SK-N-SH treated with all-trans-retinoic acid at 6 μM for 48 hours (cell line): ENCODE measurements at regions not wholly inside any gene's neighbourhood (a gene's known extent, or its start where the extent isn't known, plus 50 kb on each side); places are given as distances from the start of the nearest gene placed in this dataset.
A peak's percentile ranks its signal among the peaks of the same experiment; 100 is the strongest.

Experiments
- ATAC-seq: fragments of 200-7000 bp; cut with Tn5 transposase; 3 replicates; pipeline ENCODE4 v1.9.1; 2020; ENCODE audit warnings: mild to moderate bottlenecking, moderate library complexity
- ARNTL ChIP-seq: fragments of 450-650 bp; formaldehyde crosslinking; IDR thresholded peaks from 2 replicates; pipeline ENCODE4 v1.5.0; 2020; ENCODE audit warnings: low read depth, mild to moderate bottlenecking, moderate library complexity, borderline replicate concordance
- BACH2 ChIP-seq: fragments of 250-450 bp; sonication (Bioruptor Pico); IDR thresholded peaks from 2 replicates; pipeline ENCODE4 v1.9.0; 2021; ENCODE audit warnings: mild to moderate bottlenecking, borderline replicate concordance
- CREB5 ChIP-seq: fragments of 250-450 bp; sonication (Bioruptor Pico); IDR thresholded peaks from 2 replicates; pipeline ENCODE4 v1.5.1; 2020; ENCODE audit warnings: low read depth, mild to moderate bottlenecking, moderate library complexity
- CSDC2 ChIP-seq: fragments of 250-450 bp; sonication (Bioruptor Pico); IDR thresholded peaks from 2 replicates; pipeline ENCODE4 v1.5.0; 2020; ENCODE audit warnings: mild to moderate bottlenecking, moderate library complexity
- CSRNP3 ChIP-seq: fragments of 250-450 bp; sonication (Bioruptor Pico); IDR thresholded peaks from 2 replicates; pipeline ENCODE4 v1.5.1; 2021; ENCODE audit warnings: mild to moderate bottlenecking, moderate library complexity
- ESRRG ChIP-seq: fragments of 250-450 bp; sonication (Bioruptor Pico); IDR thresholded peaks from 2 replicates; pipeline ENCODE4 v1.6.1; 2021; ENCODE audit warnings: mild to moderate bottlenecking
- GLIS3 ChIP-seq: fragments of 250-450 bp; sonication (Bioruptor Pico); IDR thresholded peaks from 2 replicates; pipeline ENCODE4 v1.5.0; 2020; ENCODE audit warnings: mild to moderate bottlenecking, moderate library complexity
- ISL1 ChIP-seq: fragments of 250-450 bp; sonication (Bioruptor Pico); IDR thresholded peaks from 2 replicates; pipeline ENCODE4 v2.1.2; 2022; ENCODE audit warnings: mild to moderate bottlenecking, moderate library complexity
- OSR1 ChIP-seq: fragments of 250-450 bp; sonication (Bioruptor Pico); IDR thresholded peaks from 2 replicates; pipeline ENCODE4 v1.8.0; 2022; ENCODE audit warnings: moderate library complexity, mild to moderate bottlenecking, inconsistent platforms
- PATZ1 ChIP-seq: fragments of 250-450 bp; sonication (Bioruptor Pico); IDR thresholded peaks from 2 replicates; pipeline ENCODE4 v1.8.0; 2020; ENCODE audit warnings: mild to moderate bottlenecking, moderate library complexity, borderline replicate concordance
- POU6F1 ChIP-seq: fragments of 250-450 bp; sonication (Bioruptor Pico); IDR thresholded peaks from 2 replicates; pipeline ENCODE4 v1.8.0; 2021; ENCODE audit warnings: low read depth, mild to moderate bottlenecking, moderate library complexity, borderline replicate concordance
- SNAI2 ChIP-seq: fragments of 250-450 bp; sonication (Bioruptor Pico); IDR thresholded peaks from 2 replicates; pipeline ENCODE4 v1.5.0; 2020; ENCODE audit warnings: mild to moderate bottlenecking, moderate library complexity
- TCF4 ChIP-seq: fragments of 250-450 bp; sonication (Bioruptor Pico); IDR thresholded peaks from 2 replicates; pipeline ENCODE4 v1.8.0; 2021; ENCODE audit warnings: mild to moderate bottlenecking, moderate library complexity, borderline replicate concordance
- TOX ChIP-seq: fragments of 250-450 bp; sonication (Bioruptor Pico); IDR thresholded peaks from 2 replicates; pipeline ENCODE4 v1.8.0; 2021; ENCODE audit warnings: mild to moderate bottlenecking, moderate library complexity, borderline replicate concordance
- TSHZ2 ChIP-seq: fragments of 250-450 bp; sonication (Bioruptor Pico); IDR thresholded peaks from 2 replicates; pipeline ENCODE4 v1.5.0; 2020; ENCODE audit warnings: mild to moderate bottlenecking, moderate library complexity
- ZC3H10 ChIP-seq: fragments of 250-450 bp; sonication (Bioruptor Pico); IDR thresholded peaks from 2 replicates; pipeline ENCODE4 v1.5.1; 2021; ENCODE audit warnings: mild to moderate bottlenecking, moderate library complexity
- ZFP3 ChIP-seq: fragments of 250-450 bp; sonication (Bioruptor Pico); IDR thresholded peaks from 2 replicates; pipeline ENCODE4 v1.5.0; 2020; ENCODE audit warnings: mild to moderate bottlenecking, moderate library complexity
- ZFP30 ChIP-seq: fragments of 450-650 bp; formaldehyde crosslinking; IDR thresholded peaks from 2 replicates; pipeline ENCODE4 v1.5.0; 2022; ENCODE audit warnings: mild to moderate bottlenecking, moderate library complexity
- ZNF565 ChIP-seq: fragments of 450-650 bp; formaldehyde crosslinking; conservative IDR thresholded peaks from 2 replicates; pipeline ENCODE4 v1.5.0; 2020; ENCODE audit warnings: low read depth, mild to moderate bottlenecking, moderate library complexity
- ZNF70 ChIP-seq: fragments of 450-650 bp; formaldehyde crosslinking; IDR thresholded peaks from 2 replicates; pipeline ENCODE4 v1.5.0; 2020; ENCODE audit warnings: mild to moderate bottlenecking, moderate library complexity
- ZNF8 ChIP-seq: fragments of 450-650 bp; formaldehyde crosslinking; IDR thresholded peaks from 2 replicates; pipeline ENCODE4 v1.5.0; 2020; ENCODE audit warnings: mild to moderate bottlenecking, moderate library complexity

GRCh38 chr5:143550986-143551630, 147.6 kb upstream of the NR3C1 start:
- peak; percentile 30 for ATAC-seq
- TF ChIP-seq TCF4 (CRISPR knock-in tag) (no peak), ARNTL (CRISPR knock-in tag) (no peak), GLIS3 (CRISPR knock-in tag) (no peak), ZFP30 (no peak), PATZ1 (no peak), ESRRG (CRISPR knock-in tag) (no peak), ZFP3 (CRISPR knock-in tag) (no peak), ZC3H10 (CRISPR knock-in tag) (no peak), BACH2 (CRISPR knock-in tag) (no peak), ZNF565 (no peak), CSDC2 (no peak), CSRNP3 (CRISPR knock-in tag) (no peak), ZNF8 (CRISPR knock-in tag) (no peak), ZNF70 (no peak), POU6F1 (CRISPR knock-in tag) (no peak), OSR1 (CRISPR knock-in tag) (no peak), TOX (no peak), CREB5 (CRISPR knock-in tag) (no peak)

GRCh38 chr5:143547342-143547741, 143.9 kb upstream of the NR3C1 start:
- no peak for TF ChIP-seq CSRNP3 (CRISPR knock-in tag)
- TF ChIP-seq ZNF565: no peak
- no peak for TF ChIP-seq SNAI2
- no peak for TF ChIP-seq TCF4 (CRISPR knock-in tag)
- no peak for TF ChIP-seq ISL1 (CRISPR knock-in tag)
- TF ChIP-seq BACH2 (CRISPR knock-in tag): no peak
- TF ChIP-seq TSHZ2 (CRISPR knock-in tag): no peak
- TF ChIP-seq, all 23 proteins: peak for 0
- no peak for ATAC-seq
